ENCODE measurements at regions not wholly inside any gene's neighbourhood (a gene's known extent, or its start where the extent isn't known, plus 50 kb on each side); places are given as distances from the start of the nearest gene placed in this dataset.

DNA sequence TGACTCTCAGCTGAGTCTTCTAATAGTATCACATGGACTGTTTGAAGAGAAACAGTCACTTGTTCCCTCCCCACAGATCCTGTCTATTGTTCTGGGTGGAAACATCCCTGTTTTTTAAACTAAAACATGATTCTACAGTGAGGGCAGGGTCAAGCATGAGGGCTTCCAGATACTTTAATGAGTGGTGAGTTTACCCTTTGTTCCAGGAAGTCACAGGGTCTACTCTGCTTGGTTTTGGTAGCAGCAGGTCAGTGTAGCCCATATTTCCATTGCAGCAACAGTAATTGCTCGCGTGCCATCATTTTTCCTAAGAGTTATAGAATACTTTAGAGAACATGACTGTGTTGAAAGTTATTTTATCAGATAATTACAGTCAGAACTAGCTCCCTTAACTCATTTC is 87.4 kb downstream of the ZNF732 start:
- H3K36me3 ChIP-seq (ENCODE audit: insufficient read depth, insufficient read length, low read length): peaks cover 31% of the 10 kb centered on the region
- no peak overlapping the region for H3K9ac ChIP-seq (ENCODE audit: insufficient read length, low read depth)
- no peak overlapping the region for H3K4me3 ChIP-seq (ENCODE audit: insufficient read length, low read depth)
- H3K9me3 ChIP-seq (ENCODE audit: insufficient read depth, low read length): peaks cover 16% of the 10 kb centered on the region
- peaks cover 6% of the 10 kb centered on the region for H3K4me1 ChIP-seq (ENCODE audit: insufficient read depth, insufficient read length)
- TF ChIP-seq SUZ12 (IDR thresholded peaks at IDR 0.05; ENCODE audit: extremely low read depth, insufficient read depth, insufficient read length): no peak
- TF ChIP-seq YY1 (IDR thresholded peaks at IDR 0.05; ENCODE audit: insufficient read depth, insufficient read length): no peak
- TF ChIP-seq ZNF274 (IDR thresholded peaks at IDR 0.05; ENCODE audit: low read depth, low read length): no peak
- H3K27me3 ChIP-seq (ENCODE audit: insufficient read depth, insufficient read length): no peaks in the 10 kb centered on the region
- no peak for DNase-seq (ENCODE audit: low read depth, low spot score)

DNA sequence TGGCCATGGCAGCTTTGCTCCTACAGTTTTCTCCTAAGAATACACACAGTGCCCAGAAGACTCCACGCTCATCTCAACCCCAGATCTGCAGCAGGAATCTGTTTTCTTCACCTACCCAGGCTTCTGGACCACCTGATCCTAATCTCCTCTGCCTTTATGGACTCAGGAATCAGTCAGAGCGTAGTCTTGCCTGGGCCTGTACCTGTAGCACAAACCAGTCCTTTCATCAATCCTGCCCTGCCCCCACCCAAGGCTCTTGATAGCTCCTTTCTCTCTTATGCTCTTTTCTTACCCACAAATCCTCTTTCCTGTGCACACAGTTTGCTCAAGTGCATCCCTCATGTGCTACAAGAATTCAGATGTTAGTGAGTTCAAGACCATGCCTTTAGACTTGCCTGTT is 89.7 kb downstream of the ZNF718 start:
- H3K27me3 ChIP-seq (ENCODE audit: insufficient read depth, insufficient read length): no peaks in the 10 kb centered on the region
- peak overlapping the region; percentile 88 for H3K4me3 ChIP-seq (ENCODE audit: insufficient read length, low read depth)
- DNase-seq (ENCODE audit: low read depth, low spot score): no peak
- H3K4me1 ChIP-seq (ENCODE audit: insufficient read depth, insufficient read length): peaks cover 6% of the 10 kb centered on the region
- H3K9ac ChIP-seq (ENCODE audit: insufficient read length, low read depth): peak overlapping the region; percentile 94
- peaks cover 32% of the 10 kb centered on the region for H3K9me3 ChIP-seq (ENCODE audit: insufficient read depth, low read length)
- peaks cover 31% of the 10 kb centered on the region for H3K36me3 ChIP-seq (ENCODE audit: insufficient read depth, insufficient read length, low read length)
- TF ChIP-seq SUZ12 (IDR thresholded peaks at IDR 0.05; ENCODE audit: extremely low read depth, insufficient read depth, insufficient read length) (no peak), ZNF274 (IDR thresholded peaks at IDR 0.05; ENCODE audit: low read depth, low read length) (no peak)

All from NT2/D1 (cell line).